Calu3 (cell line): ENCODE measurements at regions not wholly inside any gene's neighbourhood (a gene's known extent, or its start where the extent isn't known, plus 50 kb on each side); places are given as distances from the start of the nearest gene placed in this dataset.

Source experiments
- BruUV-seq: library from RNA; stranded (reverse); fragments of 400-500 nt; replicated peaks from 2 replicates; lab custom pipeline; 2021; lab: Mats Ljungman, UMichigan
- CTCF ChIA-PET: fragments of 300-600 bp; sonication (Branson Sonifier 250); formaldehyde crosslinking; loops from one replicate; lab custom pipeline; 2022; ENCODE audit warnings: antibody characterized with exemption; lab: Charles Lee
- DNase-seq: peaks from one replicate; pipeline ENCODE4 v3.0.0; 2022
- H3K27ac Mint-ChIP-seq: one replicate; pipeline ENCODE4 v1.8.0; 2022; ENCODE audit warnings: mixed read lengths; ENCODE audit not compliant: unreplicated experiment
- H3K27me3 Mint-ChIP-seq: one replicate; pipeline ENCODE4 v1.8.0; 2022; ENCODE audit warnings: mixed read lengths; ENCODE audit not compliant: unreplicated experiment
- H3K36me3 Mint-ChIP-seq: one replicate; pipeline ENCODE4 v1.8.0; 2022; ENCODE audit warnings: mild to moderate bottlenecking, moderate library complexity, mixed read lengths; ENCODE audit not compliant: insufficient read depth, unreplicated experiment
- H3K4me1 Mint-ChIP-seq: one replicate; pipeline ENCODE4 v1.8.0; 2022; ENCODE audit warnings: mild to moderate bottlenecking, low read depth, mixed read lengths; ENCODE audit not compliant: unreplicated experiment
- H3K4me3 Mint-ChIP-seq: one replicate; pipeline ENCODE4 v1.8.0; 2022; ENCODE audit warnings: mild to moderate bottlenecking, low read depth, moderate library complexity, mixed read lengths; ENCODE audit not compliant: unreplicated experiment
- H3K9me3 Mint-ChIP-seq: one replicate; pipeline ENCODE4 v1.8.0; 2022; ENCODE audit warnings: low read depth, mixed read lengths; ENCODE audit not compliant: unreplicated experiment
- intact Hi-C: fragments of 100-400 bp; cut with micrococcal nuclease; formaldehyde crosslinking; loops from one replicate; pipeline ENCODE4 v1.10.0; 2022; ENCODE audit not compliant: unreplicated experiment
- TF ChIP-seq, protein P1 (sequence below): fragments of 200-600 bp; IDR thresholded peaks from one replicate; pipeline ENCODE4 v1.8.0; 2022; ENCODE audit warnings: antibody characterized with exemption; ENCODE audit not compliant: unreplicated experiment

DNA sequence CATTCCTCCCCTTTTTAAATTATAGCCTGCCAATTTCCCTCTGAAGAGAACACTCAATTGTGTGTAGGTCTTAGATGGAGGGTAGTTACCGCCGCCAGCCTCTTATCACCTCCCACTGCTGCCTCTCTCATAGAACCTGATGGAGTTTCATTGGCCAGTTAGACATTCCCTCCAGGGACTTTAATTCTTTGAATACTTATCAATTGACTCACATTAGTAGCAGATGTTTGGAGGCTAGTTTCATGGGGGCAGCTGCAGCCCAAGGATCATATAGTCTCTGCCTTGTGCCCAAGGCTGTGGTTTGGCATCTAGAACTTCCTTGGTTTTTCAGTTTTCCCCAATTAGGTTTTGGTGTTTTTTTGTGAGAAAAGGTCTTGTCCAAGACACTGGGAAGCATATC is 318.9 kb upstream of the HTR2A start:
- H3K27me3 Mint-ChIP-seq = no peaks in the 10 kb centered on the region
- H3K36me3 Mint-ChIP-seq = no peaks in the 10 kb centered on the region
- H3K27ac Mint-ChIP-seq = no peak overlapping the region
- peak; percentile 8 for DNase-seq
- TF ChIP-seq, protein P1, sequence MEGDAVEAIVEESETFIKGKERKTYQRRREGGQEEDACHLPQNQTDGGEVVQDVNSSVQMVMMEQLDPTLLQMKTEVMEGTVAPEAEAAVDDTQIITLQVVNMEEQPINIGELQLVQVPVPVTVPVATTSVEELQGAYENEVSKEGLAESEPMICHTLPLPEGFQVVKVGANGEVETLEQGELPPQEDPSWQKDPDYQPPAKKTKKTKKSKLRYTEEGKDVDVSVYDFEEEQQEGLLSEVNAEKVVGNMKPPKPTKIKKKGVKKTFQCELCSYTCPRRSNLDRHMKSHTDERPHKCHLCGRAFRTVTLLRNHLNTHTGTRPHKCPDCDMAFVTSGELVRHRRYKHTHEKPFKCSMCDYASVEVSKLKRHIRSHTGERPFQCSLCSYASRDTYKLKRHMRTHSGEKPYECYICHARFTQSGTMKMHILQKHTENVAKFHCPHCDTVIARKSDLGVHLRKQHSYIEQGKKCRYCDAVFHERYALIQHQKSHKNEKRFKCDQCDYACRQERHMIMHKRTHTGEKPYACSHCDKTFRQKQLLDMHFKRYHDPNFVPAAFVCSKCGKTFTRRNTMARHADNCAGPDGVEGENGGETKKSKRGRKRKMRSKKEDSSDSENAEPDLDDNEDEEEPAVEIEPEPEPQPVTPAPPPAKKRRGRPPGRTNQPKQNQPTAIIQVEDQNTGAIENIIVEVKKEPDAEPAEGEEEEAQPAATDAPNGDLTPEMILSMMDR = no peak
- H3K4me1 Mint-ChIP-seq = peaks cover 13% of the 10 kb centered on the region
- H3K9me3 Mint-ChIP-seq = no peaks in the 10 kb centered on the region
- CTCF ChIA-PET = no interaction called here
- BruUV-seq = no TSS peak
- H3K4me3 Mint-ChIP-seq = no peak overlapping the region
- intact Hi-C loops = no loop called here

DNA sequence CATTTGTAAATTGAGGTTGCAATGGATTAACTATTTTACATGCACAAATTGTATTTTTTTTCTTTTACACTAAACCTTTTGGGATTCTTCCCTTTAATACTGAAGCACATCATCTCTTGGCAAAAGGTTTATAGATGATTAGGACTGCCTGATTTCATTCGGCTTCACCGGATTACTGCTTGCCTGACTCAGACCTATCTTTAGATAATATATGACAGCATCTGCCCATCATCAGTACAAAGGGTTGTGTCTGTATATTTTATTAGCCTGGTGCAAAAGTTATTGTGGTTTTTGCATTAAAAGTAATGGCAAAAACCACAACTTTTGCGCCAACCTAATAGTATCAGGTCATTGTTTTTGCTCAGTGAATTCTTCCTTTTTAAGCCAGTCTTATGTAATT is 316.2 kb upstream of the HTR2A start:
- TF ChIP-seq, protein P1 = no peak
- DNase-seq = no peak
- Mint-ChIP-seq H3K4me1 (peaks cover 15% of the 10 kb centered on the region), H3K4me3 (no peak overlapping the region), H3K9me3 (no peaks in the 10 kb centered on the region), H3K36me3 (no peaks in the 10 kb centered on the region), H3K27me3 (no peaks in the 10 kb centered on the region), H3K27ac (no peak overlapping the region)
- CTCF ChIA-PET = no interaction called here
- intact Hi-C loops = no loop called here
- BruUV-seq = no TSS peak

DNA sequence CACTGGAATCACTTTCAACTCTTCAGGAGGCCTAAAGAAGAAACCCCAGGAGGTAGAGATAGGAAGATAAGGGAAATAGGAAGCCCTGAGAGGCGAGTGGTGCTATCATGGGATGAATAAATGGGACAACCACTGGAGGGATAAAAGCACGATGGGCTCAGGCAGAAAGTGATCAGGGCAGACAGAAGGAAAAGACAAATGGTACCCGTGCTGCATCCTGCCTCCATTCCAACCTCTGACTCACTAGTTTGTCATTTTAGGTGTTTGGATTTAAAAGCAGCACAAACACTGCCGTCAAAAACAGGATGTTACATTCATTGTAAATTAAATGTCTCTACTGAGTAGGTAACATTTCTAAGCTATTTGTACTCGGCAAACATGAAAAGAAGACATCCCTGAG is 314.3 kb upstream of the HTR2A start:
- H3K9me3 Mint-ChIP-seq = no peaks in the 10 kb centered on the region
- no peak for DNase-seq
- intact Hi-C loops = no loop called here
- CTCF ChIA-PET = no interaction called here
- no peak overlapping the region for H3K4me3 Mint-ChIP-seq
- peaks cover 15% of the 10 kb centered on the region for H3K4me1 Mint-ChIP-seq
- no TSS peak for BruUV-seq
- no peaks in the 10 kb centered on the region for H3K36me3 Mint-ChIP-seq
- H3K27ac Mint-ChIP-seq = no peak overlapping the region
- H3K27me3 Mint-ChIP-seq = no peaks in the 10 kb centered on the region
- TF ChIP-seq, protein P1 = no peak

DNA sequence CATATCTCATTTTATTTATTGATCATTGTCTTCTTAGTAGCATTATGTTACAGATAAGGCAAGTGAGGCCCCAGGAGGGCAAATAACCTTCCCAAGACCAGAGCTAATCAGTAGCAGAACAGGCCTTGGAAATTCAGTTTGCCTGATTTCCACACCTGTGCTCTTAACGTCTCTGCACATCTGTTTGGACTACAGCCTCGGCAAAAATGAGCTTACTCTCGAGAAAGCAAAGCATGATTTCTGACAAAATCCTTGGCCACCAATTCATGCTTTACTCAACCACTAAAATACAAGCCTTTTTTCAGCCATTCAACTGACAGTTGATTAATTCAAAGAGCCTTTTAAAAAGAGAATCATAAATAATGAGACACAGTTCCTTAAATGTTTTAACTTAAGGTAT is 309.3 kb upstream of the HTR2A start:
- H3K4me3 Mint-ChIP-seq = no peak overlapping the region
- TF ChIP-seq, protein P1 = no peak
- CTCF ChIA-PET = no interaction called here

More for the DNA sequence above, 309.3 kb upstream of the HTR2A start:
- no peak for DNase-seq
- intact Hi-C loops = no loop called here
- Mint-ChIP-seq H3K9me3 (peaks cover 4% of the 10 kb centered on the region), H3K27me3 (no peaks in the 10 kb centered on the region), H3K36me3 (no peaks in the 10 kb centered on the region), H3K4me1 (peaks cover 6% of the 10 kb centered on the region), H3K27ac (no peak overlapping the region)
- no TSS peak for BruUV-seq
